HL-60 (cell line): ENCODE measurements at regions not wholly inside any gene's neighbourhood (a gene's known extent, or its start where the extent isn't known, plus 50 kb on each side); places are given as distances from the start of the nearest gene placed in this dataset.

Source experiments
- CTCF ChIP-seq: IDR thresholded peaks from one replicate; pipeline ENCODE4 v1.5.1; 2011; ENCODE audit warnings: low read length, control low read depth, inconsistent platforms; ENCODE audit not compliant: insufficient read depth
- POLR2AphosphoS5 ChIP-seq: IDR thresholded peaks from 2 replicates; pipeline ENCODE4 v1.6.1; 2012; ENCODE audit warnings: low read depth

DNA sequence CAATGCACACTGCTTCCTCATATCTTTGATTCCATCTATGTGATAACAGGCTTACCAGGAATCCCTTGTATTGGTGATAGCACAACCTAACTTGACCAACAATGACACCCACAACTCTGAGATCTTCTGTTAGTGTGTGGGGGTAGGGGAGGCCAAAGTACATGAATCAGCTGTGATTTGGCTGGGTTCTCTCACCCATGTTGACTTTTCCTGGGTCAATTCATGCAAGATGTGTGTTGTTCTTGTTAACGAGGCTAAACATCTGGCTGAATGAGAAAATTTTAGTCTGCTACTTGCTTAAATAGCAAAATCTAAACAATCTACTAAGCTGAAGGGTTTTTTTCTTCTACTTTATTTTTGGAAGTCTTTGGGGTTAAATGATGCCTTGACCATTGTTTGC is 341.2 kb upstream of the SLC14A2 start:
- TF ChIP-seq CTCF, result no peak
- TF ChIP-seq POLR2AphosphoS5, result no peak
